GM12892 (cell line): ENCODE measurements at regions not wholly inside any gene's neighbourhood (a gene's known extent, or its start where the extent isn't known, plus 50 kb on each side); places are given as distances from the start of the nearest gene placed in this dataset.

Source experiments
- DNase-seq: peaks from one replicate; pipeline ENCODE4 v3.0.0; 2011; ENCODE audit not compliant: insufficient read length
- FAIRE-seq: peaks from 2 replicates; lab custom pipeline; 2011; peaks lifted over from hg19 to GRCh38; lab: Jason Lieb, UNC
- POLR2A ChIP-seq: IDR thresholded peaks from 2 replicates; pipeline ENCODE4 v1.6.1; 2011; ENCODE audit warnings: low read depth, low read length, control low read depth
- POLR2AphosphoS5 ChIP-seq: IDR thresholded peaks from 2 replicates; pipeline ENCODE4 v1.6.1; 2011; ENCODE audit warnings: low read depth, low read length, control low read depth
- TAF1 ChIP-seq: IDR thresholded peaks from 2 replicates; pipeline ENCODE4 v1.6.1; 2011; ENCODE audit warnings: low read depth, mild to moderate bottlenecking, control low read depth, low read length, borderline replicate concordance

DNA sequence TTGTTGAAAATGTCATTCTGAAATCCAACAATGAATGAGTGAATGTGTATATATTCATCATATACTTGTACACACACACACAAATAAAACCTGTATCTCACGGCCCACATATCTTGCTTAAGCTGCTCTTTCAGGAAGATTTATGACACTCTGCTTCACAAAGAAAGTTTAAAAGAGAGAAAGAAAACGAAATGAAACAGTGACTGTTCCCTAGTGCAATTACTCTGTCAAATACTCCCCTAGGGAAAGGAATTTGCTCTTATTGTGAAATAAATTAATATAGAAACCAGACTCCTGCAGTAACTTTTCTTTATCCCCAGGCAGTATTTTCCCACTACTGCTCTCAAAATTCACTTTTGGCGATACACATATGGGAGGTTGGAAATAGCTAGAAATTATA is 329.1 kb downstream of the VPS13C start:
- FAIRE-seq (no peak), DNase-seq (no peak)
- TF ChIP-seq POLR2AphosphoS5 (no peak), POLR2A (no peak), TAF1 (no peak)

DNA sequence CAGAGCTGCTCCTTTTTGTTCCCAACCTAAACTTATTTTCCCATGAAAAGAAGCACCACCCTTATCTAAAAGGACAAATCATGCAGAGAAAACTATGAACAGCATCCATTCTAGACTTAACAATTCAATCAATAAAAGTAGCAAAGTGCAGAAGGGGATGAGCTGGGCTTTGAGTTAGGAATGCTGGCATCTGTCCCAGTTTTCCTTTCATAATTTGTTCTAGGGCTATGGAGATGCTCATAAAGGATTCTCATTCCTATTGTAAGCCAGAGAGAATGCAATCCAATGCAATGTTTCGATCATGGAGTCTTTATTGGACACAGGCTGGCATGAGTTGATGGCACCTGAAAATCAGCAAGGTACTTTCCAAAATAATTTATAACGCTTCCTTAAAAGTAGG is 330.6 kb downstream of the VPS13C start:
- TF ChIP-seq POLR2AphosphoS5: no peak
- no peak for TF ChIP-seq TAF1
- no peak for TF ChIP-seq POLR2A
- no peak for FAIRE-seq
- DNase-seq: no peak

DNA sequence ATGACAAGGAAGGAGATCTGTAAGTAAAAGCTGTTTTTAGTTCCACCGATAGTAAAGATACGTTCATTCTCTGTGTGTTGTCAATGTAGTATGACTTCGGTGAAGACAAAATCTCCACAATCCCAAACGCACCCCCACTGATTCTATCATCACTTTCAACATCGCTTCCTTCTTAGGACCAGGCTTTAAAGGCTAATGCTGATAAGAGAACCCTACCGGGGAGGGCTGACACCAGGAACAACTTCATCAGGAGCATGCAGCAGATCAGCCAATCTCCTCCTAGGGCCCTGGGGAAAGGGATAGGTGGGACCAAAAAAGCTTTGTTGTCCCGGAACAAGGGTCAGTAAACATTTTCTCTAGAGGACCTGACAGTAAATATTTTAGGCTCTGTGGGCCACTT is 334.1 kb downstream of the VPS13C start:
- DNase-seq: no peak
- no peak for TF ChIP-seq TAF1
- TF ChIP-seq POLR2A: no peak
- no peak for TF ChIP-seq POLR2AphosphoS5
- no peak for FAIRE-seq

DNA sequence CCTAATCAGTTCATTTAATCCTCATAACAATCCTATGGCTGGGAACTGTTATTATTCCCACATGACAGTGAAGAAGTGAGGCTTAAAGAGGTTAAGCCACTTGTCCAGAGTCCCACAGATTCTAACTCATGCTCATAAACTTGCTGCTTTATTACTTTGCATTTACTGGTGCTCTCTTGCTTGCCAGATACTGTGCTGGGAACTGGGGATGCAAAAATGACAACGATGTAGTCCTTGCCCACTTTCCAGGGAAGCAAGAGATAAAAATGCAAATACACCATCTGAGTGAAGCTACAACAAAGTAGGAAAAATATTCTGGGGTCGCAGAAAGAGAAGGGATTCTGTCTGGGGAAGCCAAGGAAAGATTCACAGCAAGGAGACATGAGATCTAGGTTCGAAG is 335.0 kb downstream of the VPS13C start:
- DNase-seq (no peak), FAIRE-seq (no peak)
- TF ChIP-seq POLR2A: no peak
- TF ChIP-seq TAF1: no peak

DNA sequence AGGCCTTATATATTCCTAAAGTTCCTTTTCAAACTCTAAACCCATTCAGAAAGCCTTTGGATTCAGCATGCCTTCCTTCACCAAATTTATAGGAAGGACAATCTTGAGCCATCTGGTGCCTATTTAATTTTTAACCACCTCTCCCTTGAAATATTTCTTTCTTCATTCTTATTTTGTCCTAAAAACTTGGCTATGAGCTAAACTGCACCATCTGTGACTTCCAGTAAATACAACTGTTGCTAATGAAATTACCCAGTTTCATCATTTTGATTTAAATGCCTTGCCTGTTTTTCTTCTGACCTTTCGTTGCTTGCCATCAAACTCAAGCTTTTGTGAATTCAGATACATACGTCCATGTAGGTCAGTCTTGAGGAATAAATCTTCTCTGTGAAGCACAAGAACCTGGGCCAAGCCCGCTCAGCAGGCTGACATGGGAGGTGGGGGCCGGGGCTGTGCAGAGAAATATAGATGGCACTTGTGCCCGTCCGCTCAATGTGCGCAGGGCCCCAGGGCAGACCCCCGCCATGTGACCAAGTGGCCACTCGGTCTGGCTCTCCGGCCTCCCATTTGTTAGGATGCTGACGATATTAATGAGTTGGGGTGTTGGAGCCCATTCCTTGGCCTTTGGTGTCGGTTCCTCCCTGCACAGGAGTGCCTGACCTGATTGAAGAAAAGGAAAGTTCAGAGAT is 335.9 kb downstream of the VPS13C start:
- no peak for FAIRE-seq
- DNase-seq: no peak
- TF ChIP-seq POLR2A: no peak
- no peak for TF ChIP-seq POLR2AphosphoS5
- no peak for TF ChIP-seq TAF1

DNA sequence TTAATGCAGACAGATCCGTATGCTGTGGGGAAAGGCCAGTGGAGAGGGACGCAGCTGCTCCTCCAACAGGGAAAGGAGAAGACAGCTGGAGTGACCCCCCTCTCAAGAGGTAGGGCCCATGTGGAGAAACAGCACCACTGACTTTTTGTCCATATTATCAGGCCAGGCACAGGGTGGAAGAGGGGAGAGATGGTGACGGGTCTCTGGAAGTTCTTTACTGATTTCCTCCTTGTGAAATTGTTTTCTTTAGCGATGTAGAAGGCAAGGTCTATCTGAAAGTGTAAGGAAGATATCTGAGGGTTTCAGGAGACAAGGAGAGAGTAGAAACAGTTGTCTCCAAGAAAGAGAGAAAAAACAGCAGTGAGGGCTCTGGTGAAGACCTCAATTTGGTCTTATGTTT is 338.8 kb downstream of the VPS13C start:
- DNase-seq (no peak), FAIRE-seq (no peak)
- TF ChIP-seq POLR2AphosphoS5: no peak

DNA sequence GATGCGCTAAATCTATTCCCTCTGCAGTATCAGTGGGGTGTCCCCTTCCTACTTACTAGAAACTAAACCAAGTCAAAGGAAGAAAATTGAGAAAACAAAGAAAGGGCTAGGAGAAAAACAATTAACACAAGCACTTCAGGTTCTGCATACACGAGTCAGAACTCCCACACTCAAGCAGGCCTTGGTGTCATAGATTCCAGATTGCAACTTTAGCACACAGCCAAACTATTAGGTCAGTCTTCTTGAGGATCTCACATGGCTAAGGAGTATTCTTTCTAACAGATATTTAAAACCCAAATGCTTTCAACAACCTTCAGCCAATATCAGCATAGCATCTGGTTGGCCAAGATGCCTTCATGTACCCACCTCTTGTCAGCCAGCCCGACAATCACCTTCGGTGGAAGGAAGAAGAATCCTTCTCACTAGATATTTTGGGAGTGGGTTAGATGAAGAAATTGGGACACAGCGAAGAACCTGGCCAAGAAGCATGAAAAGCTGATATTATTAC is 340.0 kb downstream of the VPS13C start:
- TF ChIP-seq TAF1: no peak
- DNase-seq (no peak), FAIRE-seq (no peak)

DNA sequence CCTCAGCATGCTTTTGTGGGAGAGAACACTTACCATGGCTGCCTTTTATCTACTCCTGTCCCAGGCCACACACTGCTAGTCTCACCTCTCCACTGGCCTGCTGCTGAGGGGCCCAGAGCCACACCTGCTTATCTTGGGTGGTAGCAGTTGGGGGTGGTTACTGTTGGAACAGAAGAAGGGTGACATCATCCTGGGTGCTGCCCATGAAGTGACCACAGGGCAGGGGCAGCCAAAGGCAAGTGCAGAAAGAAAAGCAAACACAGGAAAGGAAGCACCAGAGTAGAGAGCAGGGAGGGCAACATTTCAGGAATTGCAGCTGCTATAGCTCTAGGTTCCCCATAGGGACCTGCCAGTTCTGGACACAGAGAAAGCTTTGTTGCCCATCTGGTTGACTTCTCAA is 345.2 kb downstream of the VPS13C start:
- DNase-seq: no peak
- no peak for FAIRE-seq
- TF ChIP-seq TAF1 (no peak), POLR2AphosphoS5 (no peak), POLR2A (no peak)

DNA sequence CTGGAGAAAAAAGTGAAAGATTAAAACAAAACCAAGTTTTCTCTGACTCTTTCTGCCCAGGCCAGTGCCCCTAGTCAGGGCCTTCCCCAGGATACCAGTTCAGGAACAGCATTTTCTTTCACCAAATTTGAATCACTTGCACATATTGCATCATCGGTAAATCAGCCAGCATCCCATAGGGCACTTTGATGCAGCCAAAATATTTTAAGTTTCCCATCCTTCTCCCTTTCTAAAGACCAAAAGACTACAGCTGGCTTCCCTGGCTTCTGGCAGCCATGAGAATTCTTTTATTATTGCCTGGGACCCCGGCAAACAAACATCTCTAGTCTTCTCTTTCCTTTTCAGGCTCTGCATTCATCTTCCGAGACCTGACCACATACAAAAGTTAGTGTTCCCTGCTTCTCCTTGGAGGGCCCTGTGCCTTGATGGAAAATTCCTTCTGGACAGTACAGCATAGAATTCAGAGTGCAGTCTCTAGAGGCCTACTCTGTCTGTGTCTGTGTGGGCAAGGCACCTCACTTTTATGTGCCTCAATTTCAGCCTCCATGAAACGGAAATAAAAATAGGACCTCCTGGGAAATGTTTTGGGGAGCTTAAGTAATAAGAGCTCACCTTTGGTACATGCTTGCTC is 348.0 kb downstream of the VPS13C start:
- FAIRE-seq: no peak
- no peak for DNase-seq
- TF ChIP-seq POLR2AphosphoS5 (no peak), POLR2A (no peak), TAF1 (no peak)

DNA sequence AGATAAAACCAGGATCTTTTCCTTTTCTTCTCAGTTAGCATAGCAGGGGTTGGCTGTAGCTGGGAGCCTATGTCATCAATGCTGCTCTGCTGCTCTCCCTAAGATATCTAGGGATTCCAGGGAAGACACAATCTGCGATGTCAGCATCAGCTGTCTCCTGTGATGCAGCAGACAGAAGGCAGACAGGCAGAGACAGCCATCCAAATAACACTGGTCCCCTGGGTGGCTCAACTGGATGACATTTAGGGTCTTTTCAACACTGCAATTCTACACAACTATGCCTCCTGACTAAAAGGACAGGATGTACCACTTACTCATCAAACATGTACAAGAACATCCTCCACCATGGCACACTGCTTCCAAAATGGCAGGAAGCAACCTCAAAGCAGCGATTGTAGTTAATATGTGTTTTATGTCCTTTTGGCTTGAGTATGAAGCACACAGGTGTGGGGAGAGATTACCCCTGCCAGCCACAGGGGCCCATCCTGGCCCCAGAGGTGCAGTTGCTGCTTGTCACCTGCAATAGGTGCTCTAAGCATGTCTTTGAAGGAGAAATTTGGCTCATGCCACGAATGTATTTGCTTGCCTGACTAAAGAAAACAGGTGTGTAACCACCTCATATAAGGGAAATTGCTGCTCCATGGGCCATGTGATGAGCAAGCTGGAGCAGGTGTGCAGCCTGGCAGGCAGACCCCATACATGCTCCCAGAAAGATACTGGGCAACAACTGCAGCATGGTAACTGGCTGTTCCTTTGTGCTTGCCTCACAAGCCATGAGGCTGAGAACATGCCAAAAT is 357.8 kb downstream of the VPS13C start:
- FAIRE-seq (no peak), DNase-seq (no peak)
- TF ChIP-seq TAF1: no peak
- no peak for TF ChIP-seq POLR2A
- no peak for TF ChIP-seq POLR2AphosphoS5

DNA sequence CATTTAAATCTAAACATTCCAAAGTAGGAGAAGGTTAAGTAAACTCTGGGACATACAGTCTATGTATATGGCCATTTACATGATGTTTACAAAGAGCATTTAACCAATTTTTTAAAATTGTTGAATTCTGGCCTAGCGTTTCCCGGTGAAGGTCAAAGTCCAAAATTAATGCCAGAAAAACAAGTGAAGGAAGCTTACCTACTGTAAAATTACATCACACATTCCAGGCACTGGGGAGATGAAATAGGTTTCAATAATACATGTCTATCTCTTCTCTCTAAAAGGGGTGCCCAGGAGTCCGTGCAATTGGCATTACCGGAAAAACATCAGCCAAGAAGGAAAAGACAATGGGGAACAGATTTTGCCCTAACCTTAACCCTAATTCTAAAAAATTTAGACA is 358.8 kb downstream of the VPS13C start:
- DNase-seq: no peak
- TF ChIP-seq POLR2AphosphoS5 (no peak), POLR2A (no peak), TAF1 (no peak)
- no peak for FAIRE-seq

DNA sequence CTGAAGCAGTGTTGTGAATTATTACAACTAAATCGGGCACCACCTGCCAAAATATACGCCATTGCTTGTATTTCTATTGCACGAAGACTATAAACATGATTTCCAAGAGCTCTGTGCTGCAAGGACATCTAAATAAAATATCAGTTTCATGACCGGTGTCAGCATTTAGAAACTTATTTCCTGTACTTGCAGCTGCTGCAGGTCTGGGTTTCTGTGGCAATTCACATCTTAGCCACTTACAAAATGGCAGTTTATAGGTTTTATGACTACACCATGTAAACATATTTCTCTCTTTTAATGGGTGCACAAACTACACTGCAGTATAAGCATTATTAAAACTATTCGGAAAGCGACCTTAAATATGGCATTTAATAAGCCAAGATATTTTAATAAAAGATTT is 359.4 kb downstream of the VPS13C start:
- FAIRE-seq (no peak), DNase-seq (no peak)
- TF ChIP-seq POLR2AphosphoS5 (no peak), TAF1 (no peak), POLR2A (no peak)
